ENCODE measurements at regions not wholly inside any gene's neighbourhood (a gene's known extent, or its start where the extent isn't known, plus 50 kb on each side); places are given as distances from the start of the nearest gene placed in this dataset.
A peak's percentile ranks its signal among the peaks of the same experiment; 100 is the strongest.

DNA sequence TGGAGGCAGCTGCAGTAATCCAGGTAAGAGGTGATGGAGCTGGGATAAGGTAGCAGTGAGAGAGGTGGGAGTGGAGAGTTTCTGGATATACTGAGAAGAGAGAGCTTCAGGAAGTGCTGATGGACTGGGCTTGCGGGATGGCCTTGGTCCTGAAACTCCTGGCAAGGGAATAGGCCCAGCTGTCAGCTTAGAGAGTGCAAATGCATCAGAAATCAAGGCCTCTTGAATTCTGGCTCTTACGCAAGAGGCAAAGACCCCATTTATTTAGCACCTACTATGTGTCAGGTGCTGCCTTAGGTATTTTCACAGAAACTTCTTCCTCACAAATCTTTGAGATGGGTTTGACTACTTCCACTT lies 227.2 kb upstream of the MAP3K1 start:
- H3K4me3 ChIP-seq, result no peak overlapping the region
- intact Hi-C loops (cut with DNase I), result no loop called here
- H3K4me1 ChIP-seq, result no peaks in the 10 kb centered on the region
- ATAC-seq (no peak), DNase-seq (no peak)
- H3K9me3 ChIP-seq, result peaks cover 4% of the 10 kb centered on the region
- no peaks in the 10 kb centered on the region for H3K27me3 ChIP-seq (ENCODE audit: insufficient read depth in 3 of 3, low read length in 2 of 3)
- TF ChIP-seq CTCF (IDR thresholded peaks at IDR 0.05), result no peak
- WGBS, 3 donors, result 43 to 59% (median 50%) methylated on average over 2 of the region's 2 CpGs
- no peaks in the 10 kb centered on the region for H3K36me3 ChIP-seq (ENCODE audit: insufficient read depth in 1 of 2, low read depth in 1 of 2)
- H3K27ac ChIP-seq, result no peak overlapping the region

DNA sequence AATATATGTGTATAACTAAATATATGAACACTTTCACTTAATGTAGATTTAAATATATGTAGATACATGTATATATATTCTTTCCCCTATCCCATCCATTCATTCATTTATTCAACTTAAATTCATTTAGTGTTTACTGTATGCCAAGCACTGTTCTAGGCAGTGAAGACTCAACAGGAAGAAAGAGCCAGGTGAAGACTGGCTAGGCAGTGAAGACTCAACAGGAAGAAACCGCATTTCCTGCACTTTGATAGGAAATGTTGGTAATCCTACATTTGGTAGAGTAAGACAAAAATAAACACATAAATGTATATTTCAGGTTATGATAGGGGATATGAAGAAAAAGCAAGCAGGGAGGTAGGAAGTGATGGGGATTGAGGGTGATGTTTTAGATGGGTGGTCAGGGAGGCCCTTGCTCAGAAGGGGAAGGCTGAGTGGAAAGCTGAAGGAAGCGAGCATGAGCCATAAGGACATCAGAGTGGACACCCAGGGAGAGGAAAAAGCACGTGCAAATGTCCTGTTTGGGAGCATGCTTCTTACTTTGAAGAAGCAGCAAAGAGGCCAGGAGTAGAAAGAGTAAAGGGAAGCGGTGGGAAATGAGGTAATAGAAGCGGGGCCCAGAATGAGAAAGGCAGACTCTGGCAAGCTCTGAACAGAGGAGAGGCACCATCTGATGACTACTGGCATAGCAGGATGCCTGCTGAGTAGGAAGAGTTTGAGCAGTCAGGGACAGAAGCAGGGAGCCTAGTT lies 227.8 kb upstream of the MAP3K1 start:
- WGBS, 3 donors, result 80 to 84% (median 83%) methylated on average over 5 of the region's 5 CpGs
- H3K4me3 ChIP-seq, result no peak overlapping the region
- DNase-seq (no peak), ATAC-seq (no peak)
- intact Hi-C loops (cut with DNase I), result no loop called here
- H3K9me3 ChIP-seq, result peaks cover 4% of the 10 kb centered on the region
- H3K27me3 ChIP-seq (ENCODE audit: insufficient read depth in 3 of 3, low read length in 2 of 3), result no peaks in the 10 kb centered on the region
- H3K36me3 ChIP-seq (ENCODE audit: insufficient read depth in 1 of 2, low read depth in 1 of 2), result no peaks in the 10 kb centered on the region
- H3K27ac ChIP-seq, result no peak overlapping the region
- TF ChIP-seq CTCF (IDR thresholded peaks at IDR 0.05), result no peak
- no peaks in the 10 kb centered on the region for H3K4me1 ChIP-seq

GRCh38 chr5:56585999-56586691 lies 229.2 kb upstream of the MAP3K1 start:
- TF ChIP-seq CTCF (IDR thresholded peaks at IDR 0.05), result no peak
- intact Hi-C loops (cut with DNase I), result no loop called here
- Histone ChIP-seq H3K4me1 (no peaks in the 10 kb centered on the region), H3K36me3 (ENCODE audit: insufficient read depth in 1 of 2, low read depth in 1 of 2) (no peaks in the 10 kb centered on the region), H3K27me3 (ENCODE audit: insufficient read depth in 3 of 3, low read length in 2 of 3) (no peaks in the 10 kb centered on the region), H3K4me3 (peak overlapping the region; percentile 22), H3K27ac (no peak overlapping the region), H3K9me3 (peaks cover 4% of the 10 kb centered on the region)
- peak; percentile 37 to 59 for DNase-seq
- peak in 3 of 4 donors; percentile 38 to 71 (median 46) for ATAC-seq
- 4 to 7% (median 6%) methylated on average over 14 of the region's 14 CpGs for WGBS, 3 donors

DNA sequence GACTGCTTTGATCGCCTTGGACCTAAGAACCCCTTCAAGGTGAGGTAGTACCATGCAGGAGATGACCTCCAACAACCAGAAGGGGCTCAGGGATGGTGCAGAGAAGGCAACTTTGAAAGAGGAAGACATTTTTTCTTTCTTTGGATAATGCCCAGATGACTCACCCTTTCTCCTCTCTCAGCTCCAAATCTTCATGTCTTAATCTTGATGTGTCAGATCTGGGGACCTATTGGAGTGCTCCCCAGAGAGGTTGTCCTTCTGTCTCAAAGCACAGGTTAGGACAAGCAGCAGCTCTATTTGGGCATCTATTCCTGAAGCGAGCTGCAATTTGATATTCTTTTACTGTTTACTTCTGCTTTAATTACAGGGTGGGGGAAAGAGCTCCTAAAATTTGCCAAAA lies 229.9 kb upstream of the MAP3K1 start:
- Histone ChIP-seq H3K36me3 (ENCODE audit: insufficient read depth in 1 of 2, low read depth in 1 of 2) (no peaks in the 10 kb centered on the region), H3K9me3 (peaks cover 4% of the 10 kb centered on the region), H3K27ac (peak overlapping the region; percentile 6), H3K27me3 (ENCODE audit: insufficient read depth in 3 of 3, low read length in 2 of 3) (no peaks in the 10 kb centered on the region), H3K4me3 (no peak overlapping the region), H3K4me1 (no peaks in the 10 kb centered on the region)
- ATAC-seq (peak in 2 of 4 donors; percentile 24 to 29), DNase-seq (no peak)
- no peak for TF ChIP-seq CTCF (IDR thresholded peaks at IDR 0.05)
- intact Hi-C loops (cut with DNase I), result no loop called here
- 55 to 60% (median 59%) methylated on average over 2 of the region's 2 CpGs for WGBS, 3 donors

All from psoas muscle (tissue), 7 donors.